GM12875 (cell line): ENCODE measurements at regions not wholly inside any gene's neighbourhood (a gene's known extent, or its start where the extent isn't known, plus 50 kb on each side); places are given as distances from the start of the nearest gene placed in this dataset.
"Not testable (repeated sequence)": the region's sequence is repeated elsewhere in the genome, so short reads cannot be mapped to it uniquely, and the experiment has no call there.

Source experiments
- H3K4me3 ChIP-seq: one replicate; pipeline ENCODE4 v1.5.1; 2011; ENCODE audit warnings: low read depth, low read length, control low read depth
- TF ChIP-seq, protein P1 (sequence below): IDR thresholded peaks from 2 replicates; pipeline ENCODE4 v1.5.1; 2011; ENCODE audit warnings: low read depth, mild to moderate bottlenecking, control low read depth, inconsistent platforms, low read length, moderate library complexity, borderline replicate concordance; ENCODE audit not compliant: insufficient read depth

DNA sequence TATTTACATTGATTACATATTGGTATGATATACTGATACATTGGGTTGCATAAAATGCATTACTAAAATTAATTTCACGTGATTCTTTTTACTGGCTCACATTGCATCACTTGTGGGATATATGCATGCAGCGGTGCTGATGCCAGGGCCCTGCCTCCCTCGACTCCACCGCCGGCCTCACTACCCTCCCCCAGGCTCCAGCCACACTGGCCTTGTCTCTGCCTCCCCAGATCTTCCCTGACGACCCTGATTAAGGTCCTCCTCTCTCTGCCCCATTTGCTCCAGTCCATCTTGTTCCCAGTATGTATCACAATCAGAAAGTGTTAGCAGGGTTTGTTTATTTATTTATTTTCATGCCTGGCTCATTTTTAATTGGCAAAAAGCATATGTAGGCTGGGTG, 306.8 kb downstream of the FOXL1 start:
- TF ChIP-seq, protein P1, sequence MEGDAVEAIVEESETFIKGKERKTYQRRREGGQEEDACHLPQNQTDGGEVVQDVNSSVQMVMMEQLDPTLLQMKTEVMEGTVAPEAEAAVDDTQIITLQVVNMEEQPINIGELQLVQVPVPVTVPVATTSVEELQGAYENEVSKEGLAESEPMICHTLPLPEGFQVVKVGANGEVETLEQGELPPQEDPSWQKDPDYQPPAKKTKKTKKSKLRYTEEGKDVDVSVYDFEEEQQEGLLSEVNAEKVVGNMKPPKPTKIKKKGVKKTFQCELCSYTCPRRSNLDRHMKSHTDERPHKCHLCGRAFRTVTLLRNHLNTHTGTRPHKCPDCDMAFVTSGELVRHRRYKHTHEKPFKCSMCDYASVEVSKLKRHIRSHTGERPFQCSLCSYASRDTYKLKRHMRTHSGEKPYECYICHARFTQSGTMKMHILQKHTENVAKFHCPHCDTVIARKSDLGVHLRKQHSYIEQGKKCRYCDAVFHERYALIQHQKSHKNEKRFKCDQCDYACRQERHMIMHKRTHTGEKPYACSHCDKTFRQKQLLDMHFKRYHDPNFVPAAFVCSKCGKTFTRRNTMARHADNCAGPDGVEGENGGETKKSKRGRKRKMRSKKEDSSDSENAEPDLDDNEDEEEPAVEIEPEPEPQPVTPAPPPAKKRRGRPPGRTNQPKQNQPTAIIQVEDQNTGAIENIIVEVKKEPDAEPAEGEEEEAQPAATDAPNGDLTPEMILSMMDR = no peak
- H3K4me3 ChIP-seq = no peak overlapping the region

DNA sequence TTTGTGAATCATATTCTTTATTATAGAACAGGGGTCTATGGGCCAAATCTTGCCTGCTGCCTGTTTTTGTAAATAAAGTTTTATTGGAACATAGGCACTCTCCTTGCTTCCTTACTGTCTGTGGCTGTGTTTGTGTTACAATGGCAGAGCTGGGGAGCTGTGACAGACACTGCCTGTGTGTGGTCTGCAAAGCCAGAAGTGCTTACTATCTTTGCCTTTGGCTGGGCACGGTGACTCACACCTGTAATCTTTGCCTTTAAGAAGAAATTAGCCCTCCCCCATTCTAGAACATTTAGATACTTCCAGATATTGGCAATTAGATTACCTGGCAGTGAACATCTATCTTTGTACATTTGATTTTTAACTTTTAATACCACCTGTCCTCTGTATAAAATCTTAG, 308.3 kb downstream of the FOXL1 start:
- no peak overlapping the region for H3K4me3 ChIP-seq
- TF ChIP-seq, protein P1 = no peak

DNA sequence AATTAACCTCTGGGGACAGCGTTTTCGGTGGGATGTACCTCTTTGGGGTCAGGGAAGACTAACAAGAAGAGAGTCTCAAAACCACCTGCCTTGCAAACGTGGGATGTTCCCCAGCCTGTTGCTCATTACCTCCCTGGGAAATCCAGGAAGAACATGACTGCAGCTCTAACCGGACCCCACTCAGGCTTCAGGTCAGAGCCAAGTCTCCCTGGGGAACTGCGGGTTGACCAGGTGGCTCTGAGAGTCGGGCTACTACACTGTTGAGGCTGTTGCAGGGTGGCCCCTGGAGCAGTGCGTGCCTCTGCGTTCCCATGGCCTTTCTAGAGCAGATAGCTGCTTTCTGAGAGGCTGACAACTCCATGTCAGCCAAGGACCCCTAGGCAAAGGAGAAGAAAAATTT, 309.1 kb downstream of the FOXL1 start:
- TF ChIP-seq, protein P1 = no peak
- H3K4me3 ChIP-seq = no peak overlapping the region

DNA sequence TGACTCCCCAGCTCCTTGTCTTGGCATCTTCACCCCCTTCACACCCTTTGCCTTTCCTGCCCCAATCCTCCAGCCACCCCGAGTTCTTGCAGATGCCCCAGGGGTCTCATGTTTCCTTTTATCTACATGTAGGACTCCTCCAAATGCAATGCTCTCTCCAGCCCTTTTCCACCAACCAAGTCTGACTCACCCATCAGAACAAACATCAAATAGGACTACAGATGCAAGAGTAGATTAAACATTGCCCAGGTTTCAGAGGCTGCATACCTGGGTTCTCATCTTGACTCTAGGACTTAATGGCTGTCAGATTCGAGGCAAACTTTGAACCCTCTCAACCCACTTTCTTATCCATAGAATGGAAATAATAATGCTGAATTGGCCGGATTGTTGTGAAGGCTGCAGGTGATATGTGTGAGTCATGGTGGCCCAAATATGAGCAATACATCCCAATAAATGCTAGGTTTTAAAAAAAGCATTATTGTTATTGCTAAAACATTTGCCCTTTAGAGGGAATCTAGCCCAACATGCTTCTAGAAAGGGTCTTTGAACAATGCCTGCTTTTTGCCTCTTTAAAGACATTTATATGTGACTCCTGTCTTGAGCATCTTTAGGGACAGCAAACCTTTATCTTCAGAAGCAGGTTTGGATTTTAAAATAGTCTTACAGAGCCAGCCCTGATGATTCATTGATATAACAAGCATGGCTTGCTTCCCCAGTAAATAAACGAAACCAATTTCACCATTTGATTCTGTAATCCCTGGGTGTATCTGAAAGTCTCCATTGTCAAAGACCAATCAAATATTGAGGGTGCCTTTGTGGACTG, 310.1 kb downstream of the FOXL1 start:
- H3K4me3 ChIP-seq = no peak overlapping the region
- TF ChIP-seq, protein P1 = no peak

DNA sequence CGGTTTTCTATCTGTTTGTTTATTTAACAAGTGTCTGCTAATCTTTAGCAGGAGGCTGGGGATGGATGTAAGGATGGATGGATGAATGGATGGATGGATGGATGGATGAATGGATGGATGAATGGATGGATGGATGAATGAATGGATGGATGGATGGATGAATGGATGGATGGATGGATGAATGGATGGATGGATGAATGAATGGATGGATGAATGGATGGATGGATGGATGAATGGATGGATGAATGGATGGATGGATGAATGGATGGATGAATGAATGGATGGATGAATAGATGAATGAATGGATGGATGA, 310.7 kb downstream of the FOXL1 start:
- H3K4me3 ChIP-seq = not testable (repeated sequence)

DNA sequence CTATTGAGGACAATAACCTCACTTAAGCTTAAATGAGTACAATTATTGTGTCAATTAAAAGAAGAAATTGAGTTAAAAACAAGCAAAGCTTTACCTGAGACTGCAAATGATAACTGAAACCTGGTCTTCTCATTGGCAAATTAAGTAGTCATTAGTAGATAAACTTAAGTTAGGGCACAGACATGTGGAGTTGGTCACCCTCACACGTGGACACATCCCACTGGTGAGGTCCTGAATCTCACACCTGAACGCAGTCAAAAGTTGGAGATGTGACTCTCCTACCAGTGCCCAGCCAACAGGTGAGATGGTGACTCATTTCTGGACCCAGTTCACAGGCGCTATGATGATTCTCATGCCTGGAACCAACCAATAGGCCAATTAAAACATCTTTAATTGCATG, 311.6 kb downstream of the FOXL1 start:
- TF ChIP-seq, protein P1 = no peak
- no peak overlapping the region for H3K4me3 ChIP-seq

DNA sequence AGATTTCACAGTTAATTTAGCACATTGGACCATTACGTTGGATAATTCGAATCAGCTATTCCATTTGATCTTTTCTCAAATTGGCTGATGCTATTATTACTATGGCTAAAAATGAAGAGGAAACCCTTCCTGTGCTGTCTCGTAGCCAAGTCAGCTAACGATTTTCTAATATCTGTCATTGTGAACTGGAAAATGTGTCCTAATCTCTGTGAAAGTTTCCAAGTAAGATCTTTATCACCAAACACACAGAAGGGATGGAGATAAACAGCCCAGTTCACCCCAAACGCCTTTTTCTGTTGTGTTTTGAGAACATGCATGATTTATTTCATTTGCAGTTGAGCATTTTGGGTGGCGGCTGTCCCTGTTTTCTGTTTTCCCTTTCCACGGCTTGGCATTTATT, 312.8 kb downstream of the FOXL1 start:
- TF ChIP-seq, protein P1 = no peak
- no peak overlapping the region for H3K4me3 ChIP-seq
